Daoy (cell line): ENCODE measurements at regions not wholly inside any gene's neighbourhood (a gene's known extent, or its start where the extent isn't known, plus 50 kb on each side); places are given as distances from the start of the nearest gene placed in this dataset.
A peak's percentile ranks its signal among the peaks of the same experiment; 100 is the strongest.

Experiments used
- DNase-seq: peaks from one replicate; pipeline ENCODE4 v3.0.0-alpha.2; 2015; ENCODE audit warnings: low read depth

GRCh38 chr18:75809151-75809925 is 381.8 kb upstream of the SMIM21 start:
- no peak for DNase-seq

- DNase-seq = no peak
These were observed 377.8 kb upstream of the SMIM21 start for GRCh38 chr18:75805265-75805664.

GRCh38 chr18:75802681-75803080 is 375.2 kb upstream of the SMIM21 start:
- no peak for DNase-seq

- DNase-seq = no peak
These were observed 373.7 kb upstream of the SMIM21 start for GRCh38 chr18:75801178-75801577.

GRCh38 chr18:75800331-75800648 is 372.8 kb upstream of the SMIM21 start:
- no peak for DNase-seq

GRCh38 chr18:75799449-75800330 is 372.2 kb upstream of the SMIM21 start:
- no peak for DNase-seq

- no peak for DNase-seq
These were observed 369.5 kb upstream of the SMIM21 start for GRCh38 chr18:75797046-75797445.

- DNase-seq = no peak
These were observed 363.3 kb upstream of the SMIM21 start for GRCh38 chr18:75790796-75791195.

GRCh38 chr18:75790111-75790510 is 362.6 kb upstream of the SMIM21 start:
- no peak for DNase-seq

- no peak for DNase-seq
These were observed 358.3 kb upstream of the SMIM21 start for GRCh38 chr18:75785834-75786233.

- DNase-seq = no peak
These were observed 357.7 kb upstream of the SMIM21 start for GRCh38 chr18:75785206-75785605.

- DNase-seq = no peak
These were observed 356.9 kb upstream of the SMIM21 start for GRCh38 chr18:75784390-75784789.

- DNase-seq = no peak
These were observed 356.2 kb upstream of the SMIM21 start for GRCh38 chr18:75783566-75784281.

- no peak for DNase-seq
These were observed 355.3 kb upstream of the SMIM21 start for GRCh38 chr18:75782826-75783225.

GRCh38 chr18:75782204-75782603 is 354.7 kb upstream of the SMIM21 start:
- DNase-seq = no peak

- no peak for DNase-seq
These were observed 352.4 kb upstream of the SMIM21 start for GRCh38 chr18:75779910-75780309.

- no peak for DNase-seq
These were observed 351.9 kb upstream of the SMIM21 start for GRCh38 chr18:75779450-75779849.

- DNase-seq = no peak
These were observed 350.1 kb upstream of the SMIM21 start for GRCh38 chr18:75777630-75778029.

GRCh38 chr18:75775121-75775520 is 347.6 kb upstream of the SMIM21 start:
- no peak for DNase-seq

GRCh38 chr18:75773618-75774017 is 346.1 kb upstream of the SMIM21 start:
- no peak for DNase-seq

GRCh38 chr18:75762758-75763157 is 335.3 kb upstream of the SMIM21 start:
- DNase-seq = no peak

GRCh38 chr18:75760208-75760607 is 332.7 kb upstream of the SMIM21 start:
- DNase-seq = no peak

- DNase-seq = peak; percentile 22
These were observed 330.4 kb upstream of the SMIM21 start for GRCh38 chr18:75757951-75758350.
